ACC112 (cell line): ENCODE measurements at regions not wholly inside any gene's neighbourhood (a gene's known extent, or its start where the extent isn't known, plus 50 kb on each side); places are given as distances from the start of the nearest gene placed in this dataset.
"Not testable (repeated sequence)": the region's sequence is repeated elsewhere in the genome, so short reads cannot be mapped to it uniquely, and the experiment has no call there.

ENCODE experiments used
- H2AFZ ChIP-seq: fragments of 200-600 bp; sonication (generic); one replicate; pipeline ENCODE4 v1.6.0; 2017; ENCODE audit warnings: antibody characterized with exemption, low read length; ENCODE audit not compliant: unreplicated experiment
- H3K27ac ChIP-seq: fragments of 200-600 bp; sonication (generic); 2 replicates; pipeline ENCODE4 v1.5.1; 2014; ENCODE audit warnings: low read depth, mild to moderate bottlenecking, antibody characterized with exemption, low read length, moderate library complexity
- H3K27me3 ChIP-seq: fragments of 200-600 bp; sonication (generic); 2 replicates; pipeline ENCODE4 v1.6.1; 2014; ENCODE audit warnings: mild to moderate bottlenecking, antibody characterized with exemption, low read length, moderate library complexity, mixed read lengths; ENCODE audit not compliant: insufficient read depth
- H3K36me3 ChIP-seq: fragments of 200-600 bp; sonication (generic); 2 replicates; pipeline ENCODE4 v1.6.1; 2016; ENCODE audit warnings: mild to moderate bottlenecking, antibody characterized with exemption, low read length, moderate library complexity, mixed read lengths; ENCODE audit not compliant: insufficient read depth
- H3K4me1 ChIP-seq: fragments of 200-600 bp; sonication (generic); one replicate; pipeline ENCODE4 v1.6.1; 2016; ENCODE audit warnings: low read length, mixed read lengths; ENCODE audit not compliant: insufficient read depth, unreplicated experiment, control insufficient read depth
- H3K4me3 ChIP-seq: fragments of 200-600 bp; sonication (generic); 2 replicates; pipeline ENCODE4 v1.5.1; 2014; ENCODE audit warnings: mild to moderate bottlenecking, low read depth, low read length
- H3K79me2 ChIP-seq: fragments of 200-600 bp; sonication (generic); one replicate; pipeline ENCODE4 v1.6.0; 2016; ENCODE audit warnings: low read length; ENCODE audit not compliant: control insufficient read depth, unreplicated experiment, insufficient read depth

DNA sequence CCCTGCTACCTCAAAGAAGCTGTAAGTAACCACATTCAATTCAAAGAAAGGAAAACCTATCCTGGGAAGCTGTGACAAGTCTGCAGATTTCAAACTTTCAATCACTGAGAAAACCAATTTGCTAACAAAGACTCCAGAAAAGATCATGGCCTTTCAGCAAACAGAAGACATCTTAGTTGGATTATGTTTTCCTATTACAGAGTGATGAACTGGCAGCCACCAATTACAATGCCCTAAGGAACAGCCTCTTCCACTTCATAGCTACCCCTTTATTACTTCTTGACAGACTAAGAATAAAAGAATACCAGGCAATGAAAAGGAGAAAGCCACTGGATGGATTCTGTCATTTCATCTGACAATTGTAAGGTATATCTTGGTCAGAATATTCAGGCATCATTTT is 128.2 kb upstream of the RASEF start:
- H3K79me2 ChIP-seq: no peaks in the 10 kb centered on the region
- no peak overlapping the region for H3K27ac ChIP-seq
- H3K27me3 ChIP-seq: peaks cover 80% of the 10 kb centered on the region
- H3K4me3 ChIP-seq: no peak overlapping the region
- H3K4me1 ChIP-seq: no peaks in the 10 kb centered on the region
- no peak overlapping the region for H2AFZ ChIP-seq
- no peaks in the 10 kb centered on the region for H3K36me3 ChIP-seq

DNA sequence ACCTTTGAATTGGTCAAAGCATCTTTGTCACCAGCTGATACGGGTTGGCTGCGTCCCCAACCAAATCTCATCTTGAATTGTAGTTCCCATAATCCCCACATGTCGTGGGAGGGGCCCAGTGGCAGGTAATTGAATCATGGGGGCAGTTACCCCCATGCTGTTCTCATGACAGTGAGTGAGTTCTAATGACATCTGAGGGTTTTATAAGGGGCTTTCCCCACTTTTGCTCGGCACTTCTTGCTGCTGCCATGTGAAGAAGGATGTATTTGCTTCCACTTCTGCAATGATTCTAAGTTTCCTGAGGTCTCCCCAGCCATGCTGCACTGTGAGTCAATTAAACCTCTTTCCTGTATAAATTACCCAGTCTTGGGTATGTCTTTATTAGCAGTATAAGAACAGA is 126.1 kb upstream of the RASEF start:
- H3K36me3 ChIP-seq, H3K4me1 ChIP-seq, H3K27ac ChIP-seq, H3K79me2 ChIP-seq, H2AFZ ChIP-seq, H3K4me3 ChIP-seq: not testable (repeated sequence)
- H3K27me3 ChIP-seq: peaks cover 77% of the 10 kb centered on the region

DNA sequence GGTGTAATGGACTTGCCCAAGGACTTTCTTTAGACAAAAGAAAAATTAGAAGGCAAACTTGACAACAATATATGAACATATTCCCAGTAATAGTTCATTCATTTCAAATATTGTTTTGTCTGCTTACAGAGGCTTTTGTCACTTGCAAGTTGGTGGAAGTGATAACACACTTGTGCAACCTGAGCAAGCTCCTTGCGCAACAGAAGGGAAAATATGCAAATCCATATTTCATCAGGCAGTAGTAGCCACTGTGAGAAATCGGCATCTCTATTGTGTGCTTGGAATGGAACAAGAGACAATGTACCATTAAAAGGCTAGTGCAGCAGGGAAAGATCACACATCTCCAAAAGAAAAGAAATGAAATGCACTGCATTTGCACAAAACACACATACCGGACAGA is 125.3 kb upstream of the RASEF start:
- Histone ChIP-seq H3K4me1 (no peaks in the 10 kb centered on the region), H3K36me3 (no peaks in the 10 kb centered on the region), H3K27ac (no peak overlapping the region), H3K4me3 (no peak overlapping the region), H2AFZ (no peak overlapping the region), H3K27me3 (peaks cover 77% of the 10 kb centered on the region), H3K79me2 (no peaks in the 10 kb centered on the region)

DNA sequence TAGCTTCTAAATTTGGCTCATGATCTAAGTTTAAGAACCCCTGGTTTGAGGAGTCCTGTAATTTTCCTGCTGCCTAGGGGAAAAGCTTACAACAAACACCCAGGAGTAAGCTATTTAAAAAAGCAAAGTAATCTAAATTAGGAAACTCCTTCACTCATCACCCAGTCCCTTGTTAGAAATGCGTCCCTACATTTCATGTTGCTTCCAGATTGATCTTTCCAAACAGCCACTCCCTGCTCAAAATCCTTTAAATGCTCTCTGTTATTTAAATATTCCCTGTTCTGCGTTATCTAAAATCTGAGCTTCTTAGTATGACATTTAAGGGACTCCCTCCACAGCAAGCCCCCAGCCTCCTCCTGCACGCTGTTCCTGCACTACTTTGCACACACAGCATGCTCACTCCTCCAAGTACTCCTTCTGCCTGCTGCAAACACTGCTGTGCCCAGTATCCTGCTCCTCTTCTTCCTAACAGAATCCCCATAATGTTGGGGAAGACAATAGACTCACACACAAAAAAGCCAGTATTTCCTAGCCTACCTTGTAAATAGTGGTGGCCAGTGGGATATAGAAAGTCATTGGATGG is 123.3 kb upstream of the RASEF start:
- no peaks in the 10 kb centered on the region for H3K79me2 ChIP-seq
- H2AFZ ChIP-seq: no peak overlapping the region
- no peaks in the 10 kb centered on the region for H3K4me1 ChIP-seq
- no peak overlapping the region for H3K27ac ChIP-seq
- peaks cover 82% of the 10 kb centered on the region for H3K27me3 ChIP-seq
- H3K36me3 ChIP-seq: no peaks in the 10 kb centered on the region
- no peak overlapping the region for H3K4me3 ChIP-seq

DNA sequence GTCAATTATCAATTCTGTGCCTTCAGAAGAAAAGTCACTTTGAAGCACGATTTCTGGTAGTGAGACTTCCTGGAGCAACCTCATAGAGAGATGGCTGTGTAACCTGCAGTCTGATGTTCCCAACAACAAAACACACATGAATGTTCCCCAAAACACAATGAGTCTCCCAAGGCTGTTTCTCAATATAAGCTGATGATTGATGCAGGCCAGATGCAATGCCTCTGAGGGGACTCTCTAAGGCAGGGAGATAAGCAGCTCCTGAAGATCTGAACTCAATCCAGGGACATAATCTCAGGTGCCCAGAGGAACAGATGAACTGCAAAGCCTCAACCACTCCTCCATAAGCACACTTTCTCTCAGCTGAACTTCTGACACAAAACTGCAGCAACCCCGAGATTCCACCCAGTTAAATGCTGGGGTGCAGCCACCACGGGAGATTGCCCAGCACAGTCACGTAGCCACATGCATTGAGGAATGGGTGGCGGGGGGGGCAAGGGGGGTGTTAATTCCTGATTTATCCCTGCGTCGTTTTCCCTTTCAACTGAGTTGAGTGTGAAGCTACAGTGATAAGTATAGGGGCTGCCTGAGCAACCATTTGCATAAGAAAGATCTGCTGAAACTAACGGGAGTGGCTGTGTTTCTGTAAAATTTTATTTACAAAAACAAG is 122.7 kb upstream of the RASEF start:
- Histone ChIP-seq H3K36me3 (no peaks in the 10 kb centered on the region), H3K27me3 (peaks cover 82% of the 10 kb centered on the region), H3K4me1 (no peaks in the 10 kb centered on the region), H2AFZ (no peak overlapping the region), H3K79me2 (no peaks in the 10 kb centered on the region), H3K27ac (no peak overlapping the region), H3K4me3 (no peak overlapping the region)

DNA sequence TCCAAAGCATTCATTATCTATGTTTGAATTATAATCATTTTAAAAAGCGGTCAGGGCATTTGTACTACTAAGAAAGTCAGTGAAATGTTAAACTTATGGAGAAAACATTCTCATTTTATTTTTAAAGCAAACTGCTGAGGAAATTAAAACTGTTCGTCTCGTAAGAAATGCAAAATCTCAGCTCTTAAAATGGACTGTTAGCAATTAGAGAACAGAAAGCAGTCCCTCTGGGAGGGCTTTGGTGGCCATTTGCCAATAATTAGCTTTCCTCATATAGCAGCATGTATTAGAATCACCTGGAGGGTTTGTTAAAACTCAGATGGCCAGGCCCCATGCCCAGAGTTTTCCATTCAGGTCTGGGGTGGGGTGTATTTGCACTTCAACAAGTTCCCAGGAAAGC is 120.7 kb upstream of the RASEF start:
- Histone ChIP-seq H3K4me1 (no peaks in the 10 kb centered on the region), H3K27me3 (peaks cover 71% of the 10 kb centered on the region), H3K4me3 (no peak overlapping the region), H3K36me3 (no peaks in the 10 kb centered on the region), H3K79me2 (no peaks in the 10 kb centered on the region), H3K27ac (no peak overlapping the region), H2AFZ (no peak overlapping the region)

DNA sequence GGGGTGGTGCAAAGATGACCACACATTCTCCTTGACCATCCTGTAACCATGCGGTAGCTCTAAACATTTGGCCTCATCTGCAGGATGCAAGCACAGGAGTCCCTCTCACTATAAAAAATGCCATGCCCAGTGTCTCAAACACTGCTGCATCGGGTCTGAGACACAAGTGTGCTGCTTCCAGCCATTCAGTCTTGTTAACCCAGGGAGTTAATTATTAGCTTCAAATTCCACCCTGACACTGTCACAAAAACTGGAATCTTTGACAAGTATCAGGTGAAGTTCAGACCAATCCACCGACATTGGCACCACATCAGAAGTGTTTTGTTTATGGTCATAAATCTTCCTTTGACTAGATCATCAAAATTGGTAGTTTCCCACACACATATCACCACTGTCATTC is 119.1 kb upstream of the RASEF start:
- Histone ChIP-seq H3K27me3 (peaks cover 59% of the 10 kb centered on the region), H3K4me3 (no peak overlapping the region), H3K79me2 (no peaks in the 10 kb centered on the region), H3K27ac (no peak overlapping the region), H3K36me3 (no peaks in the 10 kb centered on the region), H2AFZ (no peak overlapping the region), H3K4me1 (no peaks in the 10 kb centered on the region)

DNA sequence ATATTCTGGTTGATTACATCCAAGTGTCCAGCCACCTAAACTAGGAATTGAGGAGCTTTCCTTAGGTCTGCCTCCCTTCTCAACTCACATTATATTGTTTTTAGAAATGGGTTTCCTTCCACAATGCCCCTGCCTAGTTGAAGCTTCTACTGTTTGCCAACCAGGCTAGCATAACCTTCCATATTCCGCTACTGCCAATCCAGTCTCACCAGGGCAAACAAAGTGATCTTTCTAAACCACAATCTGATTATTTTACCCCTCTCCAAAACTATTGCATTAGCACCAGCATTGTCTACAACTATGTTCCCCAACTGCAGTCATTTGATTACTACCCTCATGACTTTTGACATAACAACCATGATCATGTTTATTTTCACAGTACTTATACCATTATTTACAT is 115.8 kb upstream of the RASEF start:
- Histone ChIP-seq H3K79me2 (no peaks in the 10 kb centered on the region), H2AFZ (no peak overlapping the region), H3K27me3 (peaks cover 31% of the 10 kb centered on the region), H3K36me3 (no peaks in the 10 kb centered on the region), H3K4me3 (no peak overlapping the region), H3K27ac (no peak overlapping the region), H3K4me1 (no peaks in the 10 kb centered on the region)

DNA sequence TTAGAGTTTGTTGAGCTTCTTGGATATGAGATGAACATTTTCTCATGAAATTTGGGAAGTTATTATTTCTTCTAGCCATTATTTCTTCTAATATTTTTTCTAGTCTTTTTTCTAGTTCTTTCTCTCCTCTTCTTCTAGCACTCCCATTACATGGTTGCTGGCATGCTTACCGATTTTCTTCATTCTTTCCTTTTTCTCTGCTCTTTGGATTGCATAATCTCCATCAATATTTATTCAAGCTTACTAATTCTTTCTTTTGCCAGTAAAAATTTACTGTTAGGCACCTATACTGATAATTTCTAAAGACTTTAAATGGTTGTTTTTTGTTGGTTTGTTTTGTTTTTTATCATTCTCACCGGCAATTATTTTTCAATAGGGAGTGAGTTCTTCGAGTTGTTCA is 114.8 kb upstream of the RASEF start:
- Histone ChIP-seq H3K36me3 (no peaks in the 10 kb centered on the region), H3K27me3 (peaks cover 22% of the 10 kb centered on the region), H3K27ac (no peak overlapping the region), H3K4me3 (no peak overlapping the region), H3K79me2 (no peaks in the 10 kb centered on the region), H3K4me1 (no peaks in the 10 kb centered on the region), H2AFZ (no peak overlapping the region)

DNA sequence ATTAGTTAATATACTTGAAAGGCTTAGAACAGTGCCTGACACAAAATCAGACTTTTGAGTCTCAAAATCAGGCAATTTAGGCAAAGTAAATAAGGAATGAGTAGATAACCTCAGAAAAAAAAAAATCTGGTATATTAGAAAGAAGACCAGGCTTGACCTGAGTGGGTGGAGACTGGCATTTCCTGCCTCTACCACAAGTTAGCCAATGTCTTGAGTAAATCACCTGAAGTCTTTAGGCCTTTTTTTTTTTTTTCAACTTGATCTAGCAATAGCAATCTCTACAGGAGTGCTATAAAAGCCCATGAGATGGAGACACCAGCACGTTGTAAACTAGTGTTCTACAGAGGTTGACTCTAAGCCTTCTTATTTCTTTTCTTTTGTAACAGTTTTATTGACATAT is 104.2 kb upstream of the RASEF start:
- no peaks in the 10 kb centered on the region for H3K27me3 ChIP-seq
- H3K27ac ChIP-seq: no peak overlapping the region
- no peak overlapping the region for H3K4me3 ChIP-seq
- H3K36me3 ChIP-seq: no peaks in the 10 kb centered on the region
- no peak overlapping the region for H2AFZ ChIP-seq
- H3K4me1 ChIP-seq: no peaks in the 10 kb centered on the region
- H3K79me2 ChIP-seq: no peaks in the 10 kb centered on the region

DNA sequence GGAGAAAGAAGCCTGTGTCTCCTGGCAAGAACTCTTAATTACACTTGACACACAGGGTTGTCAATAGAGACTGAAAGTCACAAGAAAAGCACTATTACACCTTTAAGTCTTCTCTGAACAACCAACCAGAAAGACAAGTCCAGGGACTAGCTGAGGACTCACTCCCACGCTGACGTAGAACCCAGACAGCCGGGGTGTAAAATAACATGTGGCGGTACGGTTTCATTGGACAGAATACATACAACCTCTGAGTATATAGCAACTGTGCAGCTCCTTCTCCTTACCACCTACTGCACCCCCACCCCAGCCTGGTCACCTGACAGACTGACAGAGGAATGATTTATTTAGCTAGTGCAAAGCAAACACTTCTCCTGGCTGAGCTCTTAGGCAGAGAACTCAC is 103.4 kb upstream of the RASEF start:
- Histone ChIP-seq H3K79me2 (no peaks in the 10 kb centered on the region), H2AFZ (no peak overlapping the region), H3K4me1 (no peaks in the 10 kb centered on the region), H3K27me3 (no peaks in the 10 kb centered on the region), H3K27ac (no peak overlapping the region), H3K36me3 (no peaks in the 10 kb centered on the region), H3K4me3 (no peak overlapping the region)
